ENCODE measurements at regions not wholly inside any gene's neighbourhood (a gene's known extent, or its start where the extent isn't known, plus 50 kb on each side); places are given as distances from the start of the nearest gene placed in this dataset.

DNA sequence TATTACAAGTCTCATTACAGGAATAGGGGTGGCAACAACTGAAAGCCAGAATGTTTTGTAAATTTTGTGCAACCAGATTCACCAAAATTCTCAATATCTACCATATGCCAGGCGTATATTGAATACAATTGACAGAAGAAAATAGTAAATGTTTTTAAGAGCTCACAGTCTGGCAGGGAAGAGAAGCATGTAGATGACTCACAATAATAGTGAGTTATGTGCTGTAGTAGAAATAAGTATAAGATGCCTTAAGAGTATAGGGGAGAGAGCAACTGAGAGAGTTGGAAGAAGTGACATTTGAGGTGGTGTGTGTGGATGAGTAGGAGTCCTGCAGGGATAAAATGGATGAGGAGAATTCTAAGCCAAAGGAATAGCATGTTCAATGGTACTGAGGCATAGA, 170.5 kb upstream of the FGGY start:
- H3K4me1 ChIP-seq (ENCODE audit: control insufficient read depth, low read depth, low read length): peaks cover 8% of the 10 kb centered on the region
- no peaks in the 10 kb centered on the region for H3K27me3 ChIP-seq (ENCODE audit: control insufficient read depth, insufficient read depth, low read length)
- H3K36me3 ChIP-seq (ENCODE audit: control insufficient read depth, low read depth, low read length): no peaks in the 10 kb centered on the region
- H3K27ac ChIP-seq (ENCODE audit: low read length): no peak overlapping the region
- no peaks in the 10 kb centered on the region for H3K9me3 ChIP-seq (ENCODE audit: control insufficient read depth, low read depth, low read length)
- no peak overlapping the region for H3K4me3 ChIP-seq (ENCODE audit: low read length)
- no peak overlapping the region for H3K9ac ChIP-seq (ENCODE audit: low read length)

DNA sequence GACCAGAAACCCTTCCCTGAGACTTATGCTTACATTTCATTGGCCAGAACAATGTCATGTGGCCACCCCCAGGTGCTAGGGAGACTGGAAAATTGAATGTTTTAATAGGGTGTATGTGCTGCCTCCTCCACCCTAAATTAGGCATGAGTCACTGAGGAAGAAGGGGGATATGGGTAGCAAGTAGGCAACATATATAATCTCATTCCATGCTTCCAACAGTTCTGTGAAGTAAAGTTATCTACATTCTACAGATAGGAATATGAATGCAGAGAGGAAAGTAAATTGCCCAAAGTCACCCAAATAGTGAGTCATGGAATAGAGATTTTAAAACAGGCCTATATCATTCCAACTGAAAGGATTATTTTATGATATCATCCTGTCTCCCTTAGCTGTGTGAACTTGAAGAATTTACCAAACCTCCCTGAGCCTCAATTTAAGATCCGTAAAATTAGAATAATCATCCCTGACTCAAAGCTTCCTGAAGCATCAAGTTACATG, 168.6 kb upstream of the FGGY start:
- H3K36me3 ChIP-seq (ENCODE audit: control insufficient read depth, low read depth, low read length): no peaks in the 10 kb centered on the region
- no peak overlapping the region for H3K27ac ChIP-seq (ENCODE audit: low read length)
- H3K27me3 ChIP-seq (ENCODE audit: control insufficient read depth, insufficient read depth, low read length): no peaks in the 10 kb centered on the region
- H3K4me3 ChIP-seq (ENCODE audit: low read length): no peak overlapping the region
- H3K9me3 ChIP-seq (ENCODE audit: control insufficient read depth, low read depth, low read length): no peaks in the 10 kb centered on the region
- H3K4me1 ChIP-seq (ENCODE audit: control insufficient read depth, low read depth, low read length): peaks cover 8% of the 10 kb centered on the region
- H3K9ac ChIP-seq (ENCODE audit: low read length): no peak overlapping the region

DNA sequence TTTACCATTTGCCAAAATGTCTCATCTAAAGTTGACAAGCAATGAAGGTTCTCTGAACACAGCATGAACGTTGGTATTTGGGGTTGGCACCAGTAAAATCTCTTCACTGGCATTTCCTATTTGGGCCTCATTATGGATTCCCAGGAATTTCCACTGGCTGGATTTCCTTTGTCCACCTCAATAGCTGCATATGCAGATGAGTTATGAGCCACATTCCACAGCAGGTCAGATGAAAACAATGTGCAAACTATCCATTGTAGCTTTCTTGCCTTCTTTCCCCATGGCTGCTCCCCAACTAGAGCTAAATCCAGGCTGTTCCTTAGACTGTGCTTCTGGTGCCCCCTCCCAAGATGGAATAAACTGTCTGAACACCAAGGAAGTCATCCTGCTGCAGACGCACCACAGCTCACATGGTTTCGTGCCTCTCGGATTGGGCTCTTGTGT, 168.1 kb upstream of the FGGY start:
- Histone ChIP-seq H3K4me1 (ENCODE audit: control insufficient read depth, low read depth, low read length) (peaks cover 8% of the 10 kb centered on the region), H3K9ac (ENCODE audit: low read length) (no peak overlapping the region), H3K27me3 (ENCODE audit: control insufficient read depth, insufficient read depth, low read length) (no peaks in the 10 kb centered on the region), H3K4me3 (ENCODE audit: low read length) (no peak overlapping the region), H3K27ac (ENCODE audit: low read length) (no peak overlapping the region), H3K9me3 (ENCODE audit: control insufficient read depth, low read depth, low read length) (no peaks in the 10 kb centered on the region), H3K36me3 (ENCODE audit: control insufficient read depth, low read depth, low read length) (no peaks in the 10 kb centered on the region)

DNA sequence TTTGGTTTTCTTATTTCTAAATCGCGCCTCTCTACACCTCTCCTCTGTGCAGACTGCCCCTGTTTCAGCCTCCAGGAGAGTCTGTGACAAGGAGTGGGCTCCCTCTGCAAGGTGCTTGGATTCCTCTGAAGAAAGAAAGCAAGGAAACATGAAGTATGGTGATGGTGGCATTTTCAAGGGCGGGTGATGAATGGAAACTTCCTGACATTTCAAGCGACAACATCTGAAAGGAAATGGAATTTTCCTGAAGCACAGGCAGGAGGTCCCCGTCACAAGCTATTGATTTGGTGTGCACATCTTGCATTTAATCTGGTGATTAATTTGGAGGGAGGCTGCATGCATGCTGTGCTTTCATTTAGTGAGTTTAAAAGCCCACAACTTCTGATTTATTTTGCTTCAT, 164.6 kb upstream of the FGGY start:
- no peak overlapping the region for H3K9ac ChIP-seq (ENCODE audit: low read length)
- H3K4me1 ChIP-seq (ENCODE audit: control insufficient read depth, low read depth, low read length): peaks cover 8% of the 10 kb centered on the region
- no peaks in the 10 kb centered on the region for H3K9me3 ChIP-seq (ENCODE audit: control insufficient read depth, low read depth, low read length)
- H3K27me3 ChIP-seq (ENCODE audit: control insufficient read depth, insufficient read depth, low read length): no peaks in the 10 kb centered on the region
- no peak overlapping the region for H3K27ac ChIP-seq (ENCODE audit: low read length)
- no peaks in the 10 kb centered on the region for H3K36me3 ChIP-seq (ENCODE audit: control insufficient read depth, low read depth, low read length)
- no peak overlapping the region for H3K4me3 ChIP-seq (ENCODE audit: low read length)

DNA sequence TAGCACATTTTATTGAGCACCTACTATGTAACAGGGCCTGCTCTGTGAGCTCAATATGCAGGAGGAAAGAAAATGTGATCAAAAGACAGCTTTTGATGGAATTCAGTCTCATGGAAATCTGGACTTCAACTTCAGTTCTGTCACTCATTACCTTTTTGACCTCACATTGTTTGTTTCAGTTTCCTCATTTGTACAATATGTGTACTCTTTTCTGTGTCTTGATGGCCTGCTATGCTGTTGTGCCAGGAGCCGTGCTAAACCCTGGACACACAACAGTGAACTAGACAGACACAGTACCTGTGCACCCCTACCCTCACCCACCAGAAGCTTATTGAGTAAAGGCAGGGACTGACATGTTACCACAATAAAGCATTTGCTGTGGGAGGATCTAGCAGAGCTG, 162.9 kb upstream of the FGGY start:
- Histone ChIP-seq H3K27me3 (ENCODE audit: control insufficient read depth, insufficient read depth, low read length) (no peaks in the 10 kb centered on the region), H3K4me3 (ENCODE audit: low read length) (no peak overlapping the region), H3K9ac (ENCODE audit: low read length) (no peak overlapping the region), H3K4me1 (ENCODE audit: control insufficient read depth, low read depth, low read length) (peaks cover under 1% of the 10 kb centered on the region), H3K27ac (ENCODE audit: low read length) (no peak overlapping the region), H3K9me3 (ENCODE audit: control insufficient read depth, low read depth, low read length) (no peaks in the 10 kb centered on the region), H3K36me3 (ENCODE audit: control insufficient read depth, low read depth, low read length) (no peaks in the 10 kb centered on the region)

DNA sequence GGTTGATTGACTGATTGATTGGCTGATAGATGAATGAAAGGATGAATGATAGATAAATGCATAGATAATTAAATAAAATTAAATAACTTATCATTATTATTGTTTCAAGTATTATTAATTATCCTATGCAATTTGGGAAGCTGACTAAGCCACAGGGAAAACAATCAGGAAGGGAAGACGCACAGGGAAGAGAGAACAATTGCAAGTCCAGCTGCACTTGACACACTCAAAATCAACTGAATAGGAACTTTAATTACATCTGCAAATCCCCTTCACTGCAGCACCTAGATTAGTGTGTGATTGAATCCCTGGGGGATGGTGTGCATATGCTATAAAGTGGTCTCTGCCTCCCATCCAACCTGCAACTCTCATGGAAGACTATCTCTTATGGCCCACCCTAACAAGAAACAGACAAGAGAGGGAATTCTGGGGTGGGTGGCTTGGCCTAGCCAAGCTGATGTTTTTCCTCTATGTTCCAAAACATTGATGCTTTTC, 161.1 kb upstream of the FGGY start:
- H3K4me3 ChIP-seq (ENCODE audit: low read length): no peak overlapping the region
- H3K9me3 ChIP-seq (ENCODE audit: control insufficient read depth, low read depth, low read length): no peaks in the 10 kb centered on the region
- H3K9ac ChIP-seq (ENCODE audit: low read length): no peak overlapping the region
- H3K27ac ChIP-seq (ENCODE audit: low read length): no peak overlapping the region
- H3K27me3 ChIP-seq (ENCODE audit: control insufficient read depth, insufficient read depth, low read length): no peaks in the 10 kb centered on the region
- H3K36me3 ChIP-seq (ENCODE audit: control insufficient read depth, low read depth, low read length): no peaks in the 10 kb centered on the region
- H3K4me1 ChIP-seq (ENCODE audit: control insufficient read depth, low read depth, low read length): no peaks in the 10 kb centered on the region

DNA sequence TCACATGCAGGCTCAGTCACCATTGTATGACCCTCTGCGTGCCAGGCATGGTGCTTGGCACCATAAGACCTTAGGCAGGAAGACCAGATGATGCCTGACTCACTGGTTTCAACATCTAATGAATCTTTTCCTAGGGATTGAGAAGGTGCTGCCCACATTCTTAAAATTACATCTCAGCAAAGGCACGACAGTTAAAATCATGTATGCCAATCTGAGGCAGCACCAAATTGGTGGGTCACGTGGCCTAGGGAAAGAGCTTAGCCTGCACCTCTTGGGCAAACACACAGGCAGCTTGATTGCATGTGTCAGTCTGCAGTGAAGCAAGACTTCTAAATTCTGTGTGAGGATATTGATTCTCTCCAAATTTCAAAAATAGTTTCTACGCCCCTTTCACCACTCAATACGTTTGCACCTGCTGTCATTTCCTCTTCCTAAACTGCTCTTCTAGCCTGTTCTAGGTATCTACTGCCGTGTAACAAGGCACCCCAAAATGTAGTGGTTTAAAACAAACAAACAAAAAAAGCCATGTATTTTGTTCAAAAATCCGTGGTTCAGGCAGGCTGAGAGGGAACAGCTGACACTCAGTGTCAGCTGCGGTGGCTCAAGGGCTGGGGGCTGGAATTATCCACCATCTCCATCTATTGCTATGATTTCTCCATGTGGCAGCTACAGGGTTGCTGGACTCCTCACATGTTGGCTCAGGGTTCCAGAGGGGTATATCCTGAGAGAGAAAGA, 160.2 kb upstream of the FGGY start:
- Histone ChIP-seq H3K9ac (ENCODE audit: low read length) (no peak overlapping the region), H3K9me3 (ENCODE audit: control insufficient read depth, low read depth, low read length) (no peaks in the 10 kb centered on the region), H3K27ac (ENCODE audit: low read length) (no peak overlapping the region), H3K36me3 (ENCODE audit: control insufficient read depth, low read depth, low read length) (no peaks in the 10 kb centered on the region), H3K4me3 (ENCODE audit: low read length) (no peak overlapping the region), H3K4me1 (ENCODE audit: control insufficient read depth, low read depth, low read length) (no peaks in the 10 kb centered on the region), H3K27me3 (ENCODE audit: control insufficient read depth, insufficient read depth, low read length) (no peaks in the 10 kb centered on the region)

DNA sequence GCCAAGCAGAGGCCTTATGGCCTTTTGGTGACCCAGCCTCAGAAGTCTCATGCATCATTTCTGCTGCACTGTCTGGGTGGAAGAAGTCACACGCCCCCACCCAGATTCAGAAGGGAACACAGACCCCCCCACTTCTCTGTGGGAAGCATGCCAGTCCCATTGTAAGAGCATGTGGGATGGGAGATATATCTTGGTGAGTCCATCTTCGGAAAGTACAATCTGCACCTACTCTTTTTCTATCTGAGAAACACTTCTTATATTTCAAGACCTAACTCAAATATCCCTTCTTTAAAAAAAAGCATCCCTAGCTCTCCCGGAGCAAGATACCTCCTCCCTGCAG, 159.6 kb upstream of the FGGY start:
- Histone ChIP-seq H3K27ac (ENCODE audit: low read length) (no peak overlapping the region), H3K4me1 (ENCODE audit: control insufficient read depth, low read depth, low read length) (no peaks in the 10 kb centered on the region), H3K9me3 (ENCODE audit: control insufficient read depth, low read depth, low read length) (no peaks in the 10 kb centered on the region), H3K4me3 (ENCODE audit: low read length) (no peak overlapping the region), H3K36me3 (ENCODE audit: control insufficient read depth, low read depth, low read length) (no peaks in the 10 kb centered on the region), H3K27me3 (ENCODE audit: control insufficient read depth, insufficient read depth, low read length) (no peaks in the 10 kb centered on the region), H3K9ac (ENCODE audit: low read length) (no peak overlapping the region)

DNA sequence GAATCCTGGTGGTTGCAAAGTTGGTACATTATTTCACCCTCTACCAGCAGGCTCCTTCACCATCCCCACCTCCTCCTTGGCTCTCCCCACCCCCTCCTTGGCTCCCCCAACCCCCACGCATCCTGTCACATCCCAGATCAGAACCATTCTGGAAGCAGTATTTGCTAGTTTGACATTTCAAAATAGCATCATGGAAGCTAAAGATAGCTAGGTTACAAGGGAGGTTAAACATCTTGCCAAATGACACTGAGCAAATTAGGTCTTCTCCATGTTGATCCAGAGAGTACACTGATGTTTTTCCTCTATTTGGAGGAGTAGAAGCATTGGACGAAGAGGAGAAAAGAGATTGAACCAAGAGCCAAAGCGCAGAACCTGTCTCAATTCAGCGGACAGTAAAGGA, 158.9 kb upstream of the FGGY start:
- no peak overlapping the region for H3K27ac ChIP-seq (ENCODE audit: low read length)
- no peaks in the 10 kb centered on the region for H3K36me3 ChIP-seq (ENCODE audit: control insufficient read depth, low read depth, low read length)
- H3K4me1 ChIP-seq (ENCODE audit: control insufficient read depth, low read depth, low read length): peaks cover 3% of the 10 kb centered on the region

DNA sequence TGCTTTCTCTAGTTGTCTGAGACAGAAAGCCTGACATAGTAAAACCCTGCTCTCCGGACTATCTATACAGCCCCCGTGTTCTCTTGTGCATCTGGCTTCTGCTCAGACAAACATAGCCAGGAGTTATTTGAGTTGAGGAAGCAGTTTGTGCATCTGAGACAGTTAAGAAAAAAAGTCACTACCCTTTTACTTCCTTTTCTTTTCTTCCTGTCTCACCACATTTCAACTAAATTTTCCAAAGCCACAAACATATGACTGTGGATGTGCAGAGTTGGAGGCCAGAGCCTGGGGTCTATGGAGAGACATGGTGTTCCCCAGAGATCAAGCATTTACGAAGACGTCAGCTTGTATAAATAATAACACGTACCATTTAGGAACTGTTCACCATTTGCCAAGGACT, 158.5 kb upstream of the FGGY start:
- Histone ChIP-seq H3K27ac (ENCODE audit: low read length) (no peak overlapping the region), H3K9ac (ENCODE audit: low read length) (no peak overlapping the region), H3K4me3 (ENCODE audit: low read length) (no peak overlapping the region), H3K9me3 (ENCODE audit: control insufficient read depth, low read depth, low read length) (no peaks in the 10 kb centered on the region), H3K4me1 (ENCODE audit: control insufficient read depth, low read depth, low read length) (peaks cover 8% of the 10 kb centered on the region), H3K36me3 (ENCODE audit: control insufficient read depth, low read depth, low read length) (no peaks in the 10 kb centered on the region), H3K27me3 (ENCODE audit: control insufficient read depth, insufficient read depth, low read length) (no peaks in the 10 kb centered on the region)

More for the DNA sequence above, 158.9 kb upstream of the FGGY start:
- no peak overlapping the region for H3K4me3 ChIP-seq (ENCODE audit: low read length)
- H3K27me3 ChIP-seq (ENCODE audit: control insufficient read depth, insufficient read depth, low read length): no peaks in the 10 kb centered on the region
- no peaks in the 10 kb centered on the region for H3K9me3 ChIP-seq (ENCODE audit: control insufficient read depth, low read depth, low read length)
- no peak overlapping the region for H3K9ac ChIP-seq (ENCODE audit: low read length)

DNA sequence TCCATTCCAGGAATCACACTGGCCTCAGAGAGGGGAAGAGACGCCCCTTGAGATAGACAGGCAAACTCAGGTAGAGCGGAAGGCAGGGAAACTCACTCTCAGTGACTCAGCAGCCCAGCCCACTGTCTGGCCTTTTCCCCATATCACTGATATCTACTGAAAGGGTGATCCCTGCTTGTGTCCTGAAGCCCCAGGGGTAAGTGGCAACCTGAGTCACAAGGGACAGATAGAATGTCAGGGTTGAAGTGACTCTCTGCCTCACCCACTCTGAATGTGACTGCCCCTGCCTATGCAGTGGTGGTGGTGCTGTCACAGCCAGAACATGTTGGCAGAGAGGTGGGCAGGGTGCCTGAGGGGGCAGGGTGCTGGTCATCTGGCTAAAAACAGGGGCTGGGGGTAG, 157.5 kb upstream of the FGGY start:
- no peaks in the 10 kb centered on the region for H3K36me3 ChIP-seq (ENCODE audit: control insufficient read depth, low read depth, low read length)
- no peak overlapping the region for H3K27ac ChIP-seq (ENCODE audit: low read length)
- no peaks in the 10 kb centered on the region for H3K9me3 ChIP-seq (ENCODE audit: control insufficient read depth, low read depth, low read length)
- H3K9ac ChIP-seq (ENCODE audit: low read length): no peak overlapping the region
- peaks cover 18% of the 10 kb centered on the region for H3K4me1 ChIP-seq (ENCODE audit: control insufficient read depth, low read depth, low read length)
- no peaks in the 10 kb centered on the region for H3K27me3 ChIP-seq (ENCODE audit: control insufficient read depth, insufficient read depth, low read length)
- no peak overlapping the region for H3K4me3 ChIP-seq (ENCODE audit: low read length)

DNA sequence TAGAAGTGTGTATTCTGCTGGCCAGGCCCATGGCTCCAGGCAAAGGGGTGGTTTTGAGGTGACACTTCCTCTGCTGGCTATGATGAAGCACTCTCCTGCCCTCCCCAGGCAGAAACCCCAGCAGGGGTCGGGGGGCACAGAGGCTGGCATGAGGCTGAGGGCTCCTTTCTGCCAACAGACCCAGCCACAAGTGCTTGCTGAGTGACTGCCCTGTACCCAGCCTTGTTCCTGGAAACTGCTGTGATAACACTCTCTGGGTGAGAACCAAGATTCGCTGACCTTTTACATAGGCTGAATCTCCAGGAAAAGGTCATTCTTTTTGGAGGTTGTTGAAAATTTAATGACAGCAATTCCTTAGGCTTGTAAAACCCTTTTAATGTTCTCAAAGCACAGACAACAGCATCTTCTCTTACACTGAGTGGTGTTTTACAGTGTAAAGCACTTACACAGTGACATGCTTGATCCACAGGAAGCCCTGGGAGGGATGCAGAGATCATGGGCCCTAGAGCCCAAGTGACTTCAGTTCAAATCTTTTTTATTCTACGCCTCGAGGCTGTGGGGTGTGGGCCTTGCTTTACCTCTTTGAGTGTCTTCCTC, 155.5 kb upstream of the FGGY start:
- Histone ChIP-seq H3K4me1 (ENCODE audit: control insufficient read depth, low read depth, low read length) (peaks cover 19% of the 10 kb centered on the region), H3K27me3 (ENCODE audit: control insufficient read depth, insufficient read depth, low read length) (peaks cover 4% of the 10 kb centered on the region), H3K4me3 (ENCODE audit: low read length) (no peak overlapping the region), H3K9me3 (ENCODE audit: control insufficient read depth, low read depth, low read length) (no peaks in the 10 kb centered on the region), H3K9ac (ENCODE audit: low read length) (no peak overlapping the region), H3K36me3 (ENCODE audit: control insufficient read depth, low read depth, low read length) (no peaks in the 10 kb centered on the region), H3K27ac (ENCODE audit: low read length) (no peak overlapping the region)
